Parathyroid adenoma (tissue), 2 donors: ENCODE measurements at regions not wholly inside any gene's neighbourhood (a gene's known extent, or its start where the extent isn't known, plus 50 kb on each side); places are given as distances from the start of the nearest gene placed in this dataset.

ENCODE experiments used
- H2AFZ ChIP-seq: fragments of 300-600 bp; sonication (generic); one replicate; pipeline ENCODE4 v1.7.0; 2017; ENCODE audit warnings: antibody characterized with exemption, mild to moderate bottlenecking
- H3K27ac ChIP-seq: fragments of 300-600 bp; sonication (generic); one replicate; pipeline ENCODE4 v1.7.0; 2017
- H3K27me3 ChIP-seq: fragments of 300-600 bp; sonication (generic); one replicate; pipeline ENCODE4 v1.7.0; 2017; ENCODE audit warnings: low read length; ENCODE audit not compliant: control insufficient read depth, insufficient read depth
- H3K36me3 ChIP-seq: fragments of 300-600 bp; sonication (generic); one replicate; pipeline ENCODE4 v1.7.0; 2017; ENCODE audit warnings: low read length; ENCODE audit not compliant: control insufficient read depth, insufficient read depth
- H3K4me1 ChIP-seq: fragments of 300-600 bp; sonication (generic); one replicate; pipeline ENCODE4 v1.7.0; 2017; ENCODE audit warnings: control low read depth
- H3K4me2 ChIP-seq: fragments of 300-600 bp; sonication (generic); one replicate; pipeline ENCODE4 v1.7.0; 2017; ENCODE audit warnings: low read length
- H3K4me3 ChIP-seq: fragments of 300-600 bp; sonication (generic); one replicate; pipeline ENCODE4 v1.7.0; 2017; ENCODE audit warnings: low read depth, low read length
- H3K79me2 ChIP-seq: fragments of 300-600 bp; sonication (generic); one replicate; pipeline ENCODE4 v1.7.0; 2017; ENCODE audit warnings: control low read depth
- H3K9ac ChIP-seq: fragments of 300-600 bp; sonication (generic); one replicate; pipeline ENCODE4 v1.7.0; 2017; ENCODE audit warnings: mild to moderate bottlenecking
- H3K9me3 ChIP-seq: fragments of 300-600 bp; sonication (generic); one replicate; pipeline ENCODE4 v1.7.0; 2017; ENCODE audit warnings: low read length; ENCODE audit not compliant: control insufficient read depth
- TF ChIP-seq, protein P1 (sequence below): fragments of 300-600 bp; sonication (generic); IDR thresholded peaks from one replicate; pipeline ENCODE4 v1.7.0; 2017; ENCODE audit warnings: antibody characterized with exemption, mild to moderate bottlenecking
- donor health status: primary hyperparathyroidism.

DNA sequence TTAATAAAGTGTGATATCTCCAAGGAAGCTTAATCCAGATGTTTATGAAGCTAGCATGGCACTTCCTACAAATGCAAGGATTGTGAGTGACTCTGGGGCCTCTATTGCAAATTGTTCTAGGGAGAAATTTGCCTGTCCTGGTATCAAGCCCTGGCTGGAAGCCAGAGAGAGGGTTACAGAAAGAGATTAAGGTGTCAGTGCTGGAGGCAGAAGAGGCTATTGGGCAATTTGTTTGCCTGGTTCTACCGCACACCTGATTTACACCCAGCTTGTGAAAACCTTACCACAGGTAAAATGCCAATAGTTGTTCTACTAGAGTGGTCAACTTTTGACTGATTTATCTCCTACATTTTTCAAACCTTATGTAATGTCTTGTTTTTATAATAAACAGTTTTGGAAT, 186.7 kb upstream of the FAT1 start:
- Histone ChIP-seq H3K4me1 (no peaks in the 10 kb centered on the region), H3K27ac (no peak overlapping the region), H3K36me3 (no peaks in the 10 kb centered on the region), H3K9me3 (no peaks in the 10 kb centered on the region), H3K4me3 (no peak overlapping the region), H3K79me2 (no peaks in the 10 kb centered on the region), H3K4me2 (no peak overlapping the region), H3K27me3 (no peaks in the 10 kb centered on the region), H3K9ac (no peak overlapping the region), H2AFZ (no peak overlapping the region)
- TF ChIP-seq, protein P1, sequence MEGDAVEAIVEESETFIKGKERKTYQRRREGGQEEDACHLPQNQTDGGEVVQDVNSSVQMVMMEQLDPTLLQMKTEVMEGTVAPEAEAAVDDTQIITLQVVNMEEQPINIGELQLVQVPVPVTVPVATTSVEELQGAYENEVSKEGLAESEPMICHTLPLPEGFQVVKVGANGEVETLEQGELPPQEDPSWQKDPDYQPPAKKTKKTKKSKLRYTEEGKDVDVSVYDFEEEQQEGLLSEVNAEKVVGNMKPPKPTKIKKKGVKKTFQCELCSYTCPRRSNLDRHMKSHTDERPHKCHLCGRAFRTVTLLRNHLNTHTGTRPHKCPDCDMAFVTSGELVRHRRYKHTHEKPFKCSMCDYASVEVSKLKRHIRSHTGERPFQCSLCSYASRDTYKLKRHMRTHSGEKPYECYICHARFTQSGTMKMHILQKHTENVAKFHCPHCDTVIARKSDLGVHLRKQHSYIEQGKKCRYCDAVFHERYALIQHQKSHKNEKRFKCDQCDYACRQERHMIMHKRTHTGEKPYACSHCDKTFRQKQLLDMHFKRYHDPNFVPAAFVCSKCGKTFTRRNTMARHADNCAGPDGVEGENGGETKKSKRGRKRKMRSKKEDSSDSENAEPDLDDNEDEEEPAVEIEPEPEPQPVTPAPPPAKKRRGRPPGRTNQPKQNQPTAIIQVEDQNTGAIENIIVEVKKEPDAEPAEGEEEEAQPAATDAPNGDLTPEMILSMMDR, result no peak

DNA sequence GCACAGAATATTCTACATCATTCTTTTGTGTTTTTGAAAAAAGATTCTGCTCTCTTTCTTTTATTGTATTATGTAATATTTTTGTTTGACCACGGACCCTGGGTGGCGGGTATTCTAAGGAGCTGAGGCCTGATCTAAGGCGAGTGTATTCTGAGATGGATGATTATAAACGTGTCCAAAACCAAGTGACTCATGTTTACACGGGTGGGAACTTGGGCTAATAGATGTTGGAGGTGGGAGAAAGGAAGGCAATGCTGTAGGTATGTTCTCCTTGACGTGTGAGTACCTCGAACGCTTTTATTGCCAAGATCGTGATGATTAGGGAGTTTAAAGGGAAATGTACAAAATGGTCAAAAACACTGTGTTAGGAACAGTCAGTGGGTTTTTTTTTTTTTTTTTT, 188.9 kb upstream of the FAT1 start:
- TF ChIP-seq, protein P1, result no peak
- H3K4me3 ChIP-seq, result no peak overlapping the region
- H3K4me2 ChIP-seq, result no peak overlapping the region
- H3K36me3 ChIP-seq, result no peaks in the 10 kb centered on the region
- H3K9me3 ChIP-seq, result no peaks in the 10 kb centered on the region
- no peaks in the 10 kb centered on the region for H3K79me2 ChIP-seq
- H3K9ac ChIP-seq, result no peak overlapping the region
- no peak overlapping the region for H2AFZ ChIP-seq
- H3K4me1 ChIP-seq, result no peaks in the 10 kb centered on the region
- no peaks in the 10 kb centered on the region for H3K27me3 ChIP-seq
- no peak overlapping the region for H3K27ac ChIP-seq

DNA sequence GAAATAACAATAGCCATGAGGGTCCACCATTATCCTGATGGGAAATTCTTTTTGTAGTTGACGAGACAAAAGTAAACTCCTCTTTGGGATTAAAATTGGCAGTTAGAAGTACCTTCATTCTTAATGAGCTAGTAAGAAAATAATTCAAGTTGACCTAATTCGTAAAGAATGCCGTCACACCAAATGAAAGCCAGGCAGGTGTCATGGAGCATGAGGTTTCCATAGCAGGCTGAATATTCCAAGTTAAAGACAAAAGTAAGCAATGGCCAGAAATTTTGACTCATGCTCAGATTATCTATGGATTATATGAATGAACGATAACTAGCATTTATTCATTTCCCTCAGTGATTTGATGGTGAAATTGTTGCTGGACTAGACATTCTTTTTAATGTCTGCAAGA, 192.2 kb upstream of the FAT1 start:
- Histone ChIP-seq H3K4me3 (no peak overlapping the region), H2AFZ (no peak overlapping the region), H3K27ac (no peak overlapping the region), H3K4me2 (no peak overlapping the region), H3K36me3 (no peaks in the 10 kb centered on the region), H3K79me2 (no peaks in the 10 kb centered on the region), H3K9me3 (no peaks in the 10 kb centered on the region), H3K27me3 (no peaks in the 10 kb centered on the region), H3K9ac (no peak overlapping the region), H3K4me1 (no peaks in the 10 kb centered on the region)
- TF ChIP-seq, protein P1, result no peak

DNA sequence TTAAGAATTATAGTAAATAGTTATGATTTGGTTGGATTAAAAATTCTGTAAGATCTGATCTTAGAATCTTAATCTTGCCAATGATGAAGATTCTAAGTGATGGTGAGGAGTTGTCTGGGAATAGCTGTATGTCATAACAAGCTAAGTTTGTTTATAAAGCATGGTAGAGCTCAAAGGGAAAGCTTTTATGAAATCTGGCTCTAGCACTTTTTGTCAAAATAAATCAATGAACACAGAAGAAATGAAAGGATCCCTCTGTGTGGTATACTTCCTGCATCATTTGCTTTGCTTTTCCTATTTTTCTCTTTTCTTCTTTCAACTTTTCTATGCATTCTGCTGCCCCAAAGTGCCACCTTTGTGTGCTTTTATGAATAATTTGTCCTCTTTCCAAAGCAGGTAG, 193.5 kb upstream of the FAT1 start:
- Histone ChIP-seq H3K9ac (no peak overlapping the region), H3K27ac (no peak overlapping the region), H2AFZ (no peak overlapping the region), H3K4me1 (no peaks in the 10 kb centered on the region), H3K79me2 (no peaks in the 10 kb centered on the region), H3K36me3 (no peaks in the 10 kb centered on the region), H3K4me3 (no peak overlapping the region), H3K27me3 (no peaks in the 10 kb centered on the region), H3K4me2 (no peak overlapping the region), H3K9me3 (no peaks in the 10 kb centered on the region)
- TF ChIP-seq, protein P1, result no peak

DNA sequence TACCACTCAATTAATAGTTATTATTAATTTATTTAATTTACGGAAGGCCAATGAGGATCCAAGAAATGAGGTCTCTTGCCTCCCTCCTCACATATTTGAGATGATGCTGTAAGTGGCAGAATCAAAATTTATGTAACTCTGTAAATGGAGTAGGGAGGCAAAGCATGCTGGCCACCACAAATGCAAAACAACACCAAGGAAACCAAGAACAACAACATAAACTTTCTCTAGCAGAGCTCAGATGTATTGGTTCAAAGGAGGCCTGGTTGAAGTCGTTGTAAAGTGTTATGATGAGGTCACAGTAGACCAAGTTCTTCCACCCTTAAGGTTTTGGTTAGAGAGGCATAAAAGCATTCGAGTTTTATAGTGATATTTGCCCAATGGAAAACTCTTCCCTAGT, 194.8 kb upstream of the FAT1 start:
- H3K4me1 ChIP-seq, result no peaks in the 10 kb centered on the region
- no peak overlapping the region for H2AFZ ChIP-seq
- no peak overlapping the region for H3K4me2 ChIP-seq
- H3K9ac ChIP-seq, result no peak overlapping the region
- TF ChIP-seq, protein P1, result no peak
- no peak overlapping the region for H3K4me3 ChIP-seq
- H3K27me3 ChIP-seq, result no peaks in the 10 kb centered on the region
- no peaks in the 10 kb centered on the region for H3K9me3 ChIP-seq
- H3K36me3 ChIP-seq, result no peaks in the 10 kb centered on the region
- no peaks in the 10 kb centered on the region for H3K79me2 ChIP-seq
- H3K27ac ChIP-seq, result no peak overlapping the region
